Skeletal muscle cell (primary cell): ENCODE measurements at regions not wholly inside any gene's neighbourhood (a gene's known extent, or its start where the extent isn't known, plus 50 kb on each side); places are given as distances from the start of the nearest gene placed in this dataset.

ENCODE experiments used
- DNase-seq: peaks from one replicate; pipeline ENCODE4 v3.0.0-alpha.2; 2010; ENCODE audit warnings: low read depth
- H3K4me3 ChIP-seq: 2 replicates; pipeline ENCODE4 v1.5.1; 2011; ENCODE audit warnings: low read depth, mild to moderate bottlenecking, control low read depth, low read length, moderate library complexity

- no peak overlapping the region for H3K4me3 ChIP-seq
- DNase-seq, result no peak
These were observed 273.7 kb downstream of the FGF9 start for GRCh38 chr13:21944610-21945009.

- no peak overlapping the region for H3K4me3 ChIP-seq
- DNase-seq, result no peak
These were observed 274.3 kb downstream of the FGF9 start for GRCh38 chr13:21945195-21945594.

- DNase-seq, result no peak
These were observed 276.1 kb downstream of the FGF9 start for GRCh38 chr13:21946964-21947363.

GRCh38 chr13:21948769-21949474 is 278.0 kb downstream of the FGF9 start:
- no peak for DNase-seq
- no peak overlapping the region for H3K4me3 ChIP-seq

More at GRCh38 chr13:21946964-21947363, 276.1 kb downstream of the FGF9 start:
- no peak overlapping the region for H3K4me3 ChIP-seq

- H3K4me3 ChIP-seq, result no peak overlapping the region
- no peak for DNase-seq
These were observed 279.1 kb downstream of the FGF9 start for GRCh38 chr13:21949818-21950429.

- no peak for DNase-seq
- no peak overlapping the region for H3K4me3 ChIP-seq
These were observed 285.8 kb downstream of the FGF9 start for GRCh38 chr13:21956666-21957065.

- H3K4me3 ChIP-seq, result no peak overlapping the region
- DNase-seq, result no peak
These were observed 287.0 kb downstream of the FGF9 start for GRCh38 chr13:21957833-21958232.

- H3K4me3 ChIP-seq, result no peak overlapping the region
- DNase-seq, result no peak
These were observed 289.2 kb downstream of the FGF9 start for GRCh38 chr13:21960108-21960507.

- DNase-seq, result no peak
These were observed 293.8 kb downstream of the FGF9 start for GRCh38 chr13:21964686-21965085.

GRCh38 chr13:21965095-21965494 is 294.2 kb downstream of the FGF9 start:
- H3K4me3 ChIP-seq, result no peak overlapping the region
- DNase-seq, result no peak

More at GRCh38 chr13:21964686-21965085, 293.8 kb downstream of the FGF9 start:
- H3K4me3 ChIP-seq, result no peak overlapping the region

GRCh38 chr13:21966014-21966413 is 295.1 kb downstream of the FGF9 start:
- DNase-seq, result no peak
- H3K4me3 ChIP-seq, result no peak overlapping the region

GRCh38 chr13:21967871-21968270 is 297.0 kb downstream of the FGF9 start:
- no peak for DNase-seq
- H3K4me3 ChIP-seq, result no peak overlapping the region

GRCh38 chr13:21970172-21970571 is 299.3 kb downstream of the FGF9 start:
- no peak overlapping the region for H3K4me3 ChIP-seq
- no peak for DNase-seq

GRCh38 chr13:21970918-21971317 is 300.0 kb downstream of the FGF9 start:
- H3K4me3 ChIP-seq, result no peak overlapping the region
- DNase-seq, result no peak

GRCh38 chr13:21971662-21972621 is 301.1 kb downstream of the FGF9 start:
- no peak overlapping the region for H3K4me3 ChIP-seq
- no peak for DNase-seq

- H3K4me3 ChIP-seq, result no peak overlapping the region
- no peak for DNase-seq
These were observed 302.7 kb downstream of the FGF9 start for GRCh38 chr13:21973437-21974125.

- DNase-seq, result no peak
- no peak overlapping the region for H3K4me3 ChIP-seq
These were observed 303.9 kb downstream of the FGF9 start for GRCh38 chr13:21974741-21975140.

GRCh38 chr13:21976159-21976558 is 305.3 kb downstream of the FGF9 start:
- H3K4me3 ChIP-seq, result no peak overlapping the region
- no peak for DNase-seq

- no peak overlapping the region for H3K4me3 ChIP-seq
- no peak for DNase-seq
These were observed 308.4 kb downstream of the FGF9 start for GRCh38 chr13:21979161-21979806.
